ENCODE measurements at regions not wholly inside any gene's neighbourhood (a gene's known extent, or its start where the extent isn't known, plus 50 kb on each side); places are given as distances from the start of the nearest gene placed in this dataset.

- no peak for TF ChIP-seq POLR2A (IDR thresholded peaks at IDR 0.05)
- no peak for TF ChIP-seq CTCF (IDR thresholded peaks at IDR 0.05)
Observed at GRCh38 chr16:63488955-63489354, 1452.7 kb upstream of the CDH8 start.
